HCT116 (cell line): ENCODE measurements at regions not wholly inside any gene's neighbourhood (a gene's known extent, or its start where the extent isn't known, plus 50 kb on each side); places are given as distances from the start of the nearest gene placed in this dataset.

ENCODE experiments used
- ATAC-seq: fragments of 200-7000 bp; cut with Tn5 transposase; 2 replicates; pipeline ENCODE4 v1.9.1; 2020; ENCODE audit warnings: mild to moderate bottlenecking, moderate library complexity
- BruUV-seq: library from RNA; stranded (reverse); fragments of 400-500 nt; replicated peaks from 2 replicates; lab custom pipeline; 2021; lab: Mats Ljungman, UMichigan
- CTCF ChIA-PET: fragments of 300-600 bp; sonication (Branson Sonifier 250); formaldehyde crosslinking; loops from one replicate; lab custom pipeline; 2021; ENCODE audit warnings: antibody characterized with exemption; lab: Charles Lee
- POLR2A ChIA-PET: fragments of 300-600, 350-600 bp; sonication (Branson Sonifier 250); formaldehyde crosslinking; loops from one replicate; lab custom pipeline; 2021; ENCODE audit warnings: antibody characterized with exemption; lab: Charles Lee
- RAD21 ChIA-PET, 2 experiments: fragments of 300-600 bp; sonication (Branson Sonifier 250); formaldehyde crosslinking; loops; one replicate each; lab custom pipeline; 2023; ENCODE audit warnings: low total read pairs in 2 of 2; ENCODE audit not compliant: uncharacterized antibody in 2 of 2, unreplicated experiment in 2 of 2, low non-redundant PET in 1 of 2; lab: Charles Lee
- DNase-seq: peaks from one replicate; pipeline ENCODE4 v3.0.0-alpha.2; 2010; ENCODE audit warnings: low read depth, low spot score
- H2AFZ ChIP-seq: fragments of 200-600 bp; shearing (Covaris generic), sonication (generic); 2 replicates; pipeline ENCODE4 v1.6.1; 2017; ENCODE audit warnings: low read depth, mixed run types, mixed read lengths, antibody characterized with exemption, low read length; ENCODE audit not compliant: poor library complexity, severe bottlenecking
- H3K27ac ChIP-seq: 2 replicates; pipeline ENCODE4 v1.5.1; 2012; ENCODE audit warnings: low read depth, low read length
- H3K27me3 ChIP-seq: fragments of 200-600 bp; sonication (generic); 2 replicates; pipeline ENCODE4 v1.6.1; 2016; ENCODE audit warnings: mixed run types, low read length, mixed read lengths; ENCODE audit not compliant: insufficient read depth
- H3K36me3 ChIP-seq, 2 experiments: fragments of 200-500 bp in 1 of 2; fragments of 200-600 bp in 1 of 2; sonication (Bioruptor generic) in 1 of 2; sonication (generic) in 1 of 2; 2 replicates each; pipeline versions ENCODE4 v1.5.1 to v1.6.1; 2014 to 2016; ENCODE audit warnings: low read length in 2 of 2, inconsistent platforms in 1 of 2, mixed read lengths in 1 of 2, mixed run types in 1 of 2; ENCODE audit not compliant: insufficient read depth in 2 of 2, control insufficient read depth in 1 of 2
- H3K4me1 ChIP-seq, 2 experiments: fragments of 200-600 bp in 1 of 2; sonication (generic) in 1 of 2; 2 replicates each; pipeline versions ENCODE4 v1.5.1 to v1.6.1; 2012 to 2017; ENCODE audit warnings: low read length in 2 of 2, inconsistent platforms in 1 of 2, mild to moderate bottlenecking in 1 of 2, mixed read lengths in 1 of 2, mixed run types in 1 of 2, moderate library complexity in 1 of 2; ENCODE audit not compliant: insufficient read depth in 2 of 2, control insufficient read depth in 1 of 2
- H3K4me2 ChIP-seq: fragments of 200-600 bp; sonication (generic); 2 replicates; pipeline ENCODE4 v1.6.1; 2017; ENCODE audit warnings: mixed run types, low read length, mixed read lengths
- H3K4me3 ChIP-seq, 2 experiments: fragments of 200-600 bp in 1 of 2; sonication (generic) in 1 of 2; replicated peaks in 1 of 2; 2 replicates each; pipeline ENCODE4 v1.5.1; 2011 to 2016; ENCODE audit warnings: low read length in 2 of 2, control low read depth in 1 of 2, low read depth in 1 of 2, mild to moderate bottlenecking in 1 of 2, mixed read lengths in 1 of 2, mixed run types in 1 of 2
- H3K79me2 ChIP-seq: fragments of 200-600 bp; sonication (generic); 2 replicates; pipeline ENCODE4 v1.6.1; 2017; ENCODE audit warnings: mild to moderate bottlenecking, mixed run types, low read length, moderate library complexity, mixed read lengths; ENCODE audit not compliant: insufficient read depth
- H3K9ac ChIP-seq: fragments of 200-600 bp; sonication (generic); 2 replicates; pipeline ENCODE4 v1.6.1; 2016; ENCODE audit warnings: low read length, mixed read lengths
- H3K9me2 ChIP-seq: fragments of 200-600 bp; sonication (generic), shearing (Covaris generic); 2 replicates; pipeline ENCODE4 v1.6.1; 2017; ENCODE audit warnings: mixed run types, mild to moderate bottlenecking, moderate library complexity; ENCODE audit not compliant: insufficient read depth
- H3K9me3 ChIP-seq, 2 experiments: fragments of 200-500 bp in 1 of 2; fragments of 200-600 bp in 1 of 2; sonication (Bioruptor generic) in 1 of 2; sonication (generic) in 1 of 2; 2 replicates each; pipeline ENCODE4 v1.6.1; 2014 to 2017; ENCODE audit warnings: low read length in 2 of 2, mixed read lengths in 2 of 2, inconsistent platforms in 1 of 2, low read depth in 1 of 2, mild to moderate bottlenecking in 1 of 2, mixed run types in 1 of 2, moderate library complexity in 1 of 2; ENCODE audit not compliant: control insufficient read depth in 1 of 2, insufficient read depth in 1 of 2
- H4K20me1 ChIP-seq: fragments of 200-600 bp; sonication (generic), shearing (Covaris generic); 2 replicates; pipeline ENCODE4 v1.6.1; 2017; ENCODE audit warnings: mixed run types, mild to moderate bottlenecking, moderate library complexity; ENCODE audit not compliant: insufficient read depth
- CBX3 ChIP-seq: IDR thresholded peaks from 2 replicates; pipeline ENCODE4 v1.6.1; 2012; ENCODE audit warnings: low read depth
- EZH2phosphoT487 ChIP-seq: fragments of 200-600 bp; IDR thresholded peaks from 2 replicates; pipeline ENCODE4 v1.6.1; 2018; ENCODE audit warnings: antibody characterized with exemption, borderline replicate concordance
- FOSL1 ChIP-seq: IDR thresholded peaks from 2 replicates; pipeline ENCODE4 v1.6.1; 2012; ENCODE audit warnings: low read depth
- MAX ChIP-seq: IDR thresholded peaks from 2 replicates; pipeline ENCODE4 v1.6.1; 2012
- POLR2A ChIP-seq: IDR thresholded peaks from 2 replicates; pipeline ENCODE4 v1.7.0; 2011; ENCODE audit warnings: borderline replicate concordance; ENCODE audit not compliant: insufficient read depth, insufficient read length; ENCODE audit errors: extremely low read depth
- REST ChIP-seq: IDR thresholded peaks from 2 replicates; pipeline ENCODE4 v1.6.1; 2012; ENCODE audit warnings: low read depth
- SIN3A ChIP-seq: IDR thresholded peaks from 2 replicates; pipeline ENCODE4 v1.6.1; 2012; ENCODE audit warnings: low read depth
- SP1 ChIP-seq: IDR thresholded peaks from 2 replicates; pipeline ENCODE4 v1.6.1; 2012; ENCODE audit warnings: low read depth
- SRF ChIP-seq: IDR thresholded peaks from 2 replicates; pipeline ENCODE4 v1.6.1; 2012; ENCODE audit warnings: low read depth
- ZFX ChIP-seq: fragments of 450-650 bp; IDR thresholded peaks from 2 replicates; pipeline ENCODE4 v1.6.1; 2017
- ZNF274 ChIP-seq: fragments of 200-500 bp; sonication (Bioruptor generic); IDR thresholded peaks from 2 replicates; pipeline ENCODE4 v1.6.1; 2014; ENCODE audit warnings: mild to moderate bottlenecking, low read depth, low read length, inconsistent platforms
- intact Hi-C: fragments of 100-400 bp; cut with micrococcal nuclease; formaldehyde crosslinking; loops from 2 replicates; pipeline ENCODE4 v1.10.0; 2022
- TF ChIP-seq, protein P1 (sequence below), 3 experiments: fragments of 200-600 bp in 1 of 3; sonication (generic) in 1 of 3; IDR thresholded peaks in 2 of 3; conservative IDR thresholded peaks in 1 of 3; 2 replicates each; pipeline ENCODE4 v1.5.1; 2012 to 2017; ENCODE audit warnings: low read depth in 2 of 3, low read length in 2 of 3, antibody characterized with exemption in 1 of 3, borderline replicate concordance in 1 of 3, control low read depth in 1 of 3, mild to moderate bottlenecking in 1 of 3, mixed read lengths in 1 of 3, mixed run types in 1 of 3, moderate library complexity in 1 of 3; ENCODE audit not compliant: insufficient read depth in 1 of 3
- TF ChIP-seq, protein P2 (sequence below): IDR thresholded peaks from 2 replicates; pipeline ENCODE4 v1.6.1; 2012

DNA sequence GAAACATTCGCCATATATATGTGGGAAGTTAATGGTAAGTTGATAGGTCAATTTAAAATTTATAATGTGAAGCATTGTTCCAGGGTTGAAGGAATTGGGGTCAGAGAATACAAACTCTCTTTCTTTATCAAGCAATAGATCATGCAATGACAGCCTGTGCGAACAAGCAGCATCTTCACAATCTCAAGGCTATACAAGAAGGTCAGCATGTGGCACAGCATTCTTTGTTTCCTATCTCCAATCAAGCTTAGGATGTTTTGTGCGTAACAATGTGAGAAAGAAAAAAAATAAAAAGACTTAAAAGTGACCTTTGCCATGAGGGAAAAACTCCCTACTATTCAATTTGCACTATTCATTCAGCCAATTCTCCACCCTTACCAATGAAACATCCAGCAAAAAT is 288.1 kb upstream of the NECTIN3 start:
- no TSS peak for BruUV-seq
- ChIA-PET POLR2A (no interaction called here), CTCF (no interaction called here), RAD21 (no interaction called here)
- Histone ChIP-seq H3K4me3 (no peak overlapping the region), H3K9ac (no peak overlapping the region), H2AFZ (no peak overlapping the region), H3K4me1 (peaks cover 0 to 5% of the 10 kb centered on the region in 2 experiments; a peak in 1 of 4 replicates), H3K36me3 (no peaks in the 10 kb centered on the region), H3K9me2 (no peaks in the 10 kb centered on the region), H3K4me2 (no peak overlapping the region), H3K79me2 (no peaks in the 10 kb centered on the region), H3K27me3 (no peaks in the 10 kb centered on the region), H3K9me3 (no peaks in the 10 kb centered on the region), H4K20me1 (no peaks in the 10 kb centered on the region), H3K27ac (no peak overlapping the region)
- no peak for TF ChIP-seq MAX
- TF ChIP-seq CBX3: no peak
- TF ChIP-seq REST: no peak
- TF ChIP-seq FOSL1: no peak
- TF ChIP-seq SIN3A: no peak
- no peak for TF ChIP-seq SRF
- TF ChIP-seq EZH2phosphoT487: no peak
- TF ChIP-seq, protein P1, sequence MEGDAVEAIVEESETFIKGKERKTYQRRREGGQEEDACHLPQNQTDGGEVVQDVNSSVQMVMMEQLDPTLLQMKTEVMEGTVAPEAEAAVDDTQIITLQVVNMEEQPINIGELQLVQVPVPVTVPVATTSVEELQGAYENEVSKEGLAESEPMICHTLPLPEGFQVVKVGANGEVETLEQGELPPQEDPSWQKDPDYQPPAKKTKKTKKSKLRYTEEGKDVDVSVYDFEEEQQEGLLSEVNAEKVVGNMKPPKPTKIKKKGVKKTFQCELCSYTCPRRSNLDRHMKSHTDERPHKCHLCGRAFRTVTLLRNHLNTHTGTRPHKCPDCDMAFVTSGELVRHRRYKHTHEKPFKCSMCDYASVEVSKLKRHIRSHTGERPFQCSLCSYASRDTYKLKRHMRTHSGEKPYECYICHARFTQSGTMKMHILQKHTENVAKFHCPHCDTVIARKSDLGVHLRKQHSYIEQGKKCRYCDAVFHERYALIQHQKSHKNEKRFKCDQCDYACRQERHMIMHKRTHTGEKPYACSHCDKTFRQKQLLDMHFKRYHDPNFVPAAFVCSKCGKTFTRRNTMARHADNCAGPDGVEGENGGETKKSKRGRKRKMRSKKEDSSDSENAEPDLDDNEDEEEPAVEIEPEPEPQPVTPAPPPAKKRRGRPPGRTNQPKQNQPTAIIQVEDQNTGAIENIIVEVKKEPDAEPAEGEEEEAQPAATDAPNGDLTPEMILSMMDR (IDR thresholded peaks at IDR 0.05 in 2 of 3, conservative IDR thresholded peaks at IDR 0.05 in 1 of 3; ENCODE audit: borderline replicate concordance in 1 of 3, insufficient read depth in 1 of 3, low read depth in 2 of 3, low read length in 2 of 3): no peak
- TF ChIP-seq POLR2A: no peak
- no peak for TF ChIP-seq SP1
- TF ChIP-seq ZNF274: no peak
- TF ChIP-seq ZFX: no peak
- TF ChIP-seq, protein P2, sequence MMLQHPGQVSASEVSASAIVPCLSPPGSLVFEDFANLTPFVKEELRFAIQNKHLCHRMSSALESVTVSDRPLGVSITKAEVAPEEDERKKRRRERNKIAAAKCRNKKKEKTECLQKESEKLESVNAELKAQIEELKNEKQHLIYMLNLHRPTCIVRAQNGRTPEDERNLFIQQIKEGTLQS: no peak
- DNase-seq (no peak), ATAC-seq (no peak)
- intact Hi-C loops: no loop called here
